ENCODE measurements at regions not wholly inside any gene's neighbourhood (a gene's known extent, or its start where the extent isn't known, plus 50 kb on each side); places are given as distances from the start of the nearest gene placed in this dataset.

- no peak for DNase-seq
These were observed 71.1 kb downstream of the TMEM114 start for GRCh38 chr16:8519179-8519578.

GRCh38 chr16:8517280-8517679 is 73.0 kb downstream of the TMEM114 start:
- DNase-seq: no peak

- no peak for DNase-seq
These were observed 73.8 kb downstream of the TMEM114 start for GRCh38 chr16:8516471-8516870.

- no peak for DNase-seq
These were observed 77.2 kb downstream of the TMEM114 start for GRCh38 chr16:8512941-8513624.

- no peak for DNase-seq
These were observed 78.8 kb downstream of the TMEM114 start for GRCh38 chr16:8511464-8511863.

GRCh38 chr16:8510160-8510559 is 80.2 kb downstream of the TMEM114 start:
- no peak for DNase-seq

GRCh38 chr16:8505327-8505991 is 84.9 kb downstream of the TMEM114 start:
- peak in 1 of 2 donors; percentile 3 for DNase-seq

- DNase-seq: no peak
These were observed 87.9 kb downstream of the TMEM114 start for GRCh38 chr16:8502446-8502845.

- no peak for DNase-seq
These were observed 90.0 kb downstream of the TMEM114 start for GRCh38 chr16:8500351-8500750.

- DNase-seq: no peak
These were observed 93.9 kb downstream of the TMEM114 start for GRCh38 chr16:8496364-8496763.

- no peak for DNase-seq
These were observed 96.3 kb downstream of the TMEM114 start for GRCh38 chr16:8493972-8494371.

- DNase-seq: no peak
These were observed 97.6 kb downstream of the TMEM114 start for GRCh38 chr16:8492690-8493089.

GRCh38 chr16:8489580-8489979 is 100.7 kb downstream of the TMEM114 start:
- no peak for DNase-seq

GRCh38 chr16:8486985-8487384 is 103.3 kb downstream of the TMEM114 start:
- no peak for DNase-seq

- DNase-seq: no peak
These were observed 106.9 kb downstream of the TMEM114 start for GRCh38 chr16:8483396-8483795.

GRCh38 chr16:8481810-8482209 is 108.5 kb downstream of the TMEM114 start:
- DNase-seq: no peak

- no peak for DNase-seq
These were observed 113.5 kb downstream of the TMEM114 start for GRCh38 chr16:8476824-8477223.

- no peak for DNase-seq
These were observed 115.7 kb downstream of the TMEM114 start for GRCh38 chr16:8474587-8474986.

- no peak for DNase-seq
These were observed 121.1 kb downstream of the TMEM114 start for GRCh38 chr16:8469102-8469778.

- DNase-seq: no peak
These were observed 125.3 kb downstream of the TMEM114 start for GRCh38 chr16:8464979-8465378.

GRCh38 chr16:8459085-8459733 is 131.1 kb downstream of the TMEM114 start:
- no peak for DNase-seq

GRCh38 chr16:8458481-8459046 is 131.7 kb downstream of the TMEM114 start:
- no peak for DNase-seq

- DNase-seq: no peak
These were observed 137.0 kb downstream of the TMEM114 start for GRCh38 chr16:8453359-8453758.

Measured in inflammatory macrophage (primary cell).